ENCODE measurements at regions not wholly inside any gene's neighbourhood (a gene's known extent, or its start where the extent isn't known, plus 50 kb on each side); places are given as distances from the start of the nearest gene placed in this dataset.
"Not testable (repeated sequence)": the region's sequence is repeated elsewhere in the genome, so short reads cannot be mapped to it uniquely, and the experiment has no call there.

- DNase-seq, result no peak
Measured at GRCh38 chr5:15020736-15021135, 149.2 kb upstream of the ANKH start.

GRCh38 chr5:15014809-15015208 lies 143.2 kb upstream of the ANKH start:
- no peak for DNase-seq

DNA sequence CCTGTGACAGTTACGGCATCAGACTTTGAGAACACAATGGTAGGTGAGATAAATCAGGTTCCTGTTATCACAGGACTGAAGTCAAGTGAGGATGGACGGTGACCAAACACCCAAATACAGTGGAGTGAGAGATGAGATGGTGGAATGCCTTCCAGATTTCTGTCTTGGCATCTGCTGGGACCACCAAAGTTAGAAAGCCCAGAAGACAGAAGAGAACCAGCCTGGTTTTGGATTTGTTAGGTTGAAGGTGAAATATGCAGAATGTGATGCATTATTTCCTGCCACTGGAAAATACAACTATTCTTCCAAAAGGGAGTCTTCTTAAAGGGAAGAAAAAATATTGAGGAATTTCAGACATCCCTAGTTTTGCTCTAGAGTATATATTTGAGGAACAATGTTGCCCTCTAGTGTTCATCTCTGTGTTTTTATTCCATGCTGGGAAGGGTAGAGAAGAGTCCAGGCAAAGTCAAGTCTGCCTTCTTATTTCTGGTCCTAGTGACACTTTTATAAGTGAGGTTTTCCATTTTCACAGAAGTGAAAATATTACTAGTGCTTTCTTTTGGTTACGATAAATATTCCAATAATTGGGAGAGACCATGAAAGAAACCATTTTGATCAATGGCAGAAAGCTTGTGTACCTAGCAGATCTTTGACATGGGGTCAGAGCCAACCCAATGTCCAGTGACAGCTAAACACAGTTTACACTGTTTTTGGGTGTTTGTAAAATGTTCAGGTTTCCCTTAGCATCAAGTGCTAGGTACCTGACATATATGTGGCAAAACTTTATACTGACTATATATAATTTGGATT lies 142.3 kb upstream of the ANKH start:
- peak; percentile 82 for DNase-seq

DNA sequence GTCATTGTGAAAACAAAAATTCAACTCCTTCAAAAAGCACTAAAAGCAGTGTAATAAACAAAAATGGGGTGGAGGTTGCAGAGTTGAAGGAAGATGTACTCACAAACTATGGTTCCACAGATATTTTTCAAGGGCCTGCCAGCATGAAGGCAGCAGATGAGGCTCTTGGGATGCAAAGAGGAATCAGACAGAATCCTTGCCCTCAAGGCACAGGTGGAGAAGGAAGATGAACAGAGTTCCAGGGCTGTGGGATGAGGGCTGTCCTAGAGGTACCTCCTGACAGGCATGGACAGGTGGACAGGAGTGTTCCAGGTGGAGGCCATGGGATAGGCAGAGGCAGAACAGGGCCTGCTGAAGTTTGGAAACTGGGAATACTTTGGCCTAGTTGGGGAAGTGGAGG lies 140.5 kb upstream of the ANKH start:
- DNase-seq, result no peak

- no peak for DNase-seq
Measured at GRCh38 chr5:15010936-15011335, 139.4 kb upstream of the ANKH start.

GRCh38 chr5:15009420-15009819 lies 137.8 kb upstream of the ANKH start:
- DNase-seq, result no peak

DNA sequence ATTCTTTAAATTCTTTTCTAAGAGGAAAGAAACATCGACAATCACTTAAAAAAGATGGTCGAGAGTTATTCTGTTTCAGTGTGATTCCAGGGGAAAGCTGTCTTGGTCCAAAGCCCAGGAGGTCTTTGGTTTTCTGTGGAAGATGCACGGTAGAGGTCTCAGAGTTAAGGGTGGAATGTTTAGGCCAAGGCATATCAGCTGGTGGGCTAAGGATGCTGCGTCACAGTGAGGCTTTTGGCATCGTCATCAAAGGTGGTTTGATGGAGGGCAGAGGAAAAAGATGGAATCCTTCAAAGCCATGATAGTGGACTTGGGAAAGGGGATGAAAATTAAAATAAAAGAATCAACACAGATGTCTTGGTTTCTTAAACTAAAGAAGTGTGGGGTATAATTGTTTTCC lies 137.3 kb upstream of the ANKH start:
- no peak for DNase-seq

DNA sequence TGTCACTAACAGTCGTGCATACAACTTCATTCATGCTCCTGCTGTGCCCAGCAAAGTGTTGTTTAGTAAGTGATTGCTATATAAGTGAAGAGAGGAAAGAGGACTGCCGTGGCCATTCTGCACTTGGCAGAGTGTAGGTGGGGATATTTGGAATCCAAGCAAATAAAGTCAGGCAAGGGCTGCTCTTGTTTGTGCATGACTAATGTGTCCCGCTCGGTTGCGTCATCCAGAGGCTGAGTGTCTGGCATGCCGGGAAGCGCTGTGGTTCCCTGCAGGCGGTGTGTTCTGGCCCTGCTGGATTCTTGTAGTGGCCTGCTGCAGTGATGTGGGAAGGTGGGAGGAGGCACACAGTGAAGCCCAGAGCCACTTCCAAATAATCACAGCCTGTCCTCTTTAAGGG lies 136.9 kb upstream of the ANKH start:
- peak; percentile 76 for DNase-seq

DNA sequence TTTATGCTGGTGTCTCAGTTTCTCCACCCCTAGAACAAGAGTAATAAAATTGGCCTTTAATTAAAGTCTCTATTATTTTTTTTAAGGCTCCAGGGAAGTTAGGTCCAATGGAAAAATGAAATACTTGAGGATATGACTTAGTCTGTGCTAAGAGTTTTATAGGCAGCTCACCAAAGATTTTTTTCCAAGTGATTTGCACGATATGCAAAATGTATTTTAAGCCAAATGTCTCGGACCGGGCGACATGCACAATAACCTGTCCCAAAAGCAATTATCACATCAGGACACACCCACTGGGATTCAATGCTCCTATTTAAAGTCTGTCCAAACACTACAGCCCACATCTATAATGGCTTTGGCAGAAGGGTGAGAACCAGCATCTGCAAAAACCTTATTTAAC lies 136.1 kb upstream of the ANKH start:
- peak; percentile 13 for DNase-seq

DNA sequence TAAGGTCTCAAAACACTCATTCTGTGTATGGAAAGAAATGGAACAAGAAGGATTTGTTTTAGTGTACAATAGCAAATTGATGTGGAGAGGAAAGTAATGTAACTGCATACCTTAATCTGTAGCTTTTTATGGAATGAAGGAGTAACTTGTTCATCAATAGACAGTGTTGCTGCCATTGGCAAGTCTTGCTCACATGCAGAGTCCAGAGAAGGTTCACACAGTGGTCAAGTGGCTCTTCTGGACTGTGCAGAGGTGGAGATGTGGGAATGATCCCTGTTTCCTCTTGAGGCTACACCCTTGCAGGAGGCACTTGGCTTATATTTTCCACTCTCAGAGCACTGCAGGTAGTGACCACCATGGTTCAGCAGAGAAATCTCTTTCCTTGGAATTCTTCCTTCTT lies 132.9 kb upstream of the ANKH start:
- no peak for DNase-seq

- peak; percentile 81 for DNase-seq
Measured at GRCh38 chr5:15003511-15003920, 131.9 kb upstream of the ANKH start.

DNA sequence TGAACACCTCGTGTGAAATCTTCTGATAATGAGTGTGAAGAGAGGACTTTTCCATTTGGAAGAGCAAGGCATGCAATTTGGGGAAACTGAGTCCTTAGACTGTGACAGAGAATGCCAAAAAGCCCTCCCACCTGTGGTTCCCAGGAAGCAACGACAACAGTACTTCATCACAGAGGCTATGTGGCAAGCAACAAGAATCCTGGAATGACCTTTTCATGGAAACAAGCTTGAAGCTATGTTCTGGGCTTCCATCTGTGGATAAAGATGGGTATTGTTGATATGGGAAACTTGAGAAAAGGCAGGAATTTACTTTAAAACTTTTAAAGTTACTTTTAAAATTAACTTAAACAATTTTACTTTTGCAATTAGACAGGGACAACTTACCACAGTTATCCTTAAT lies 131.2 kb upstream of the ANKH start:
- no peak for DNase-seq

- DNase-seq, result no peak
Measured at GRCh38 chr5:15002173-15002572, 130.6 kb upstream of the ANKH start.

GRCh38 chr5:15001517-15001916 lies 129.9 kb upstream of the ANKH start:
- no peak for DNase-seq

DNA sequence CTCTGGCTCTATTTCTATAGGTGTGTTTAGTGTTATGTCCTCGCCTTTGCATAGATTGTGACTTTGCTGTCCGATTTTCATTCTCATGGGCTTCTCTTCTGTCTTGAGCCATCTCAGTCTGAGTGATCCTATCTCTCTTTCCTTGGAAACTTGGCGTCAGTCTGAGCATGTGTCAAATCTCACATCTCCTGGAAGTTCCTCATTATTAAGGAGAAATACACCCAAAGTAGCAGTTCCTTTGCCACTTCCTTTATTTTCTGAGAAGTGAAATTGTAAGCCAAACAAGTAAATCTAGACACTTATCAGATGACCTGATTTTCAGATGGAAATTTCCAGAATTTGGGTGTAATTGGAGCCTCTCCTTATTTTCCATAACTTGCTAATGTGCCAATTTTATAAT lies 126.9 kb upstream of the ANKH start:
- no peak for DNase-seq

DNA sequence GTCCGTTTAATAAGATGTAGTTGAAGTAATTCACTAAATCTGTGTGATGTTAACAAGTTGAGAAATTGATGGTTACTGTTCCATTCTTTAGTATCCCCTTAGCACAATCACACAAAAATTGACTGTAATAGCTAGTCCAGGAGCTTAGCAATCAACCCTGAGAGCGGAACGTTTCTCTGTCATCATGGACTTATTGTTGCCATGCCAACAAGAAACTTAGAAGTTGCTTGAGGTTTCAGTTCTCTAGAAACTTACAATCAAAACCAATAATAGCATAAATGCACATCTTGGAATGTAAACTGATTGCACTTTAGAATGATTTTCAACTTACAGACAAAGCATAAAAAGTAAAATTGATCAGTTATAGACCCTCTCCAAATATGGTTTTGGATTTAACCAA lies 125.4 kb upstream of the ANKH start:
- DNase-seq, result no peak

GRCh38 chr5:14995229-14995628 lies 123.7 kb upstream of the ANKH start:
- DNase-seq, result no peak

DNA sequence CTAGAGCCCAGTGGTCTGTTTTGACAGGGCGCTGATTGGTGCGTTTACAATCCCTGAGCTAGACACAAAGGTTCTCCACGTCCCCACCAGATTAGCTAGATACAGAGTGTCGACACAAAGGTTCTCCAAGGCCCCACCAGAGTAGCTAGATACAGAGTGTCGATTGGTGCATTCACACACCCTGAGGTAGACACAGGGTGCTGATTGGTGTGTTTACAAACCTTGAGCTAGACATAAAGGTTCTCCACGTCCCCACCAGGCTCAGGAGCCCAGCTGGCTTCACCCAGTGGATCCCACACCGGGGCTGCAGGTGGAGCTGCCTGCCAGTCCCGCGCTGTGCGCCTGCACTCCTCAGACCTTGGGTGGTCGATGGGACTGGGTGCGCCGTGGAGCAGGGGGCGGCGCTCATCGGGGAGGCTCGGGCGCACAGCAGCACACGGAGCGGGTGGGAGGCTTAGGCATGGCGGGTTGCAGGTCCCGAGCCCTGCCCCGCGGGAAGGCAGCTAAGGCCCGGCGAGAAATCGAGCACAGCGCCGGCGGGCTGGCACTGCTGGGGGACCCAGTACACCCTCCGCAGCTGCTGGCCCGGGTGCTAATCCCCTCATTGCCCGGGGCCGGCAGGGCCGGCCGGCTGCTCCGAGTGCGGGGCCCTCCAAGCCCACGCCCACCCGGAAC lies 122.0 kb upstream of the ANKH start:
- DNase-seq, result not testable (repeated sequence)

DNA sequence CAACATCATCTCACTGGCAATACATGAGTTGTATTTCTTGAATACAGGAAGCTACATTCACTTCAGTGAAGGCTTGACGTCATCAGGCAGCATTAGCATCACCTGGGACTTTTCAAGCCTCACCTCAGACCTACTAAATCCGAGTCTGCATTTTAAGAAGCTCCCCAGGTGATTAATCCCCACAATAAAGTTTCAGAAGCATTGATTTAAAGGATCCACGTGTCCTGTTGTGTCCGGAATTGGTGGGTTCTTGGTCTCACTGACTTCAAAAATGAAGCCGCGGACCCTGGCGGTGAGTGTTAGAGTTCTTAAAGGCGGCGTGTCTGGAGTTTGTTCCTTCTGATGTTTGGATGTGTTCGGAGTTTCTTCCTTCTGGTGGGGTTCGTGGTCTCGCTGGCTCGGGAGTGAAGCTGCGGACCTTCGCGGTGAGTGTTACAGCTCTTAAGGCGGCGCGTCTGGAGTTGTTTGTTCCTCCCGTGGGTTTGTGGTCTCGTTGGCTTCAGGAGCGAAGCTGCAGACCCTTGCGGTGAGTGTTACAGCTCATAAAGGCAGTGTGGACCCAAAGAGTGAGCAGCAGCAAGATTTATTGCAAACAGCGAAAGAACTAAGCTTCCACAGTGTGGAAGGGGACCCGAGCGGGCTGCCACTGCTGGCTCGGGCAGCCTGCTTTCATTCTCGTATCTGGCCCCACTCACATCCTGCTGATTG lies 121.3 kb upstream of the ANKH start:
- peak; percentile 18 for DNase-seq

DNA sequence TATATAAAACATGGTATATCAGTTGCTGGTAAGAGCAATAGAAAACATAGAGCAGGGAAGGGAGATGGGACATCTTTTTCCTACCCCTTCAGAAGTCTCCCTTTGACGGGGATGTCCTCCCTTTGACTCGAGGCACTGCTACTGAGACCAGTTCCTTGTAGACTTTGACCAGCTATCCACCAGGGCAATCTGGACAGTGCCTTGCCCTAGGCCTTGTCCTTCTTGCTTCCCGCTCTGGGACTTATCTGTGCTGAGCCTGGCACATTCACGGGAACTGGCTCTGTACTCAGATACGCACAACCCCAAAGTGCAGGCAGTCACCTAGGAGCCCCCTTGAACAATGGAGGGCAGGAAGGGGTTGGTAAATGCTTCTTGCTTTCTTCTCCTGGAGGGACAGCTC lies 116.6 kb upstream of the ANKH start:
- no peak for DNase-seq

- no peak for DNase-seq
Measured at GRCh38 chr5:14986413-14986812, 114.8 kb upstream of the ANKH start.

- no peak for DNase-seq
Measured at GRCh38 chr5:14983666-14984441, 112.3 kb upstream of the ANKH start.

DNA sequence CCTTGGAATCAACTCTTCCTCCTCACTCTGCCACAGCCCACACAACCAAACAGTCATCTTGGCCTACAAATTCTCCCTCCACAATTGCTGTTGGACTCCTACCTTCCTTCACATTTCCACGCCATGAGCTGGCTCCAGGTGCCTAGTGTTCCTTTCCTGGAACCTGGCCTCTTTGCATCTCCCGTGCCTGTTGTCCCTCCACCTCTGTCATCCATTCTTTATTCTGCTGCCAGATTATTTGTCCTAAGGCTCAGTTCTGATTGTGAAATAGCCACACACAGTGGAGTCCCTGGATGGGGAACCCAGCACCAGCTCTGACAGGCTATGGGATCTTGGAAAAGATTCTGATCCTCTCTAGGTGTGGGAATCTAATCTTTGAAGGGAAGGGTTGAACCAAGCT lies 109.1 kb upstream of the ANKH start:
- no peak for DNase-seq

All from tongue (tissue), 1 donor.